ENCODE measurements at regions not wholly inside any gene's neighbourhood (a gene's known extent, or its start where the extent isn't known, plus 50 kb on each side); places are given as distances from the start of the nearest gene placed in this dataset.

DNA sequence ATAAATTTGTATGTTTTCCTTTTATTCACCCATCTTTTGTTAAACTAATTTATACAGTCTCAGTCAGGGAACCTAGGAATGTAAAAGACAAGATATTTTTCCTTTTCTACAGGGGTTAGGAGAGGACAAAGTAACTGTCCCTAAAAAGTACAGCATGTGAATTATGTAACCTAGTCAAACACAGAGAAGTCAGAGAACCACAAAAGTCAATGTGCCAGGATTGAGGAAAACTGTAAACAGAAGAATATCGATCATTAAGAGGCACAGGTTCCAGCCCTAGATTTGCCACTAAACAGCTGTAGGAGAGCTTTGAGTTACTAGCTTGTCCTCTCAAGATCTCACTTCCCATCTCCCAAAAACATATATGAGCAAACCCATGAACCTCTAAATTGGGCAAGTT is 550.9 kb upstream of the FAT3 start:
- no peak for DNase-seq (ENCODE audit: low read depth)
- no peak overlapping the region for H3K4me3 ChIP-seq (ENCODE audit: low read depth, low read length)
- TF ChIP-seq, protein P1, sequence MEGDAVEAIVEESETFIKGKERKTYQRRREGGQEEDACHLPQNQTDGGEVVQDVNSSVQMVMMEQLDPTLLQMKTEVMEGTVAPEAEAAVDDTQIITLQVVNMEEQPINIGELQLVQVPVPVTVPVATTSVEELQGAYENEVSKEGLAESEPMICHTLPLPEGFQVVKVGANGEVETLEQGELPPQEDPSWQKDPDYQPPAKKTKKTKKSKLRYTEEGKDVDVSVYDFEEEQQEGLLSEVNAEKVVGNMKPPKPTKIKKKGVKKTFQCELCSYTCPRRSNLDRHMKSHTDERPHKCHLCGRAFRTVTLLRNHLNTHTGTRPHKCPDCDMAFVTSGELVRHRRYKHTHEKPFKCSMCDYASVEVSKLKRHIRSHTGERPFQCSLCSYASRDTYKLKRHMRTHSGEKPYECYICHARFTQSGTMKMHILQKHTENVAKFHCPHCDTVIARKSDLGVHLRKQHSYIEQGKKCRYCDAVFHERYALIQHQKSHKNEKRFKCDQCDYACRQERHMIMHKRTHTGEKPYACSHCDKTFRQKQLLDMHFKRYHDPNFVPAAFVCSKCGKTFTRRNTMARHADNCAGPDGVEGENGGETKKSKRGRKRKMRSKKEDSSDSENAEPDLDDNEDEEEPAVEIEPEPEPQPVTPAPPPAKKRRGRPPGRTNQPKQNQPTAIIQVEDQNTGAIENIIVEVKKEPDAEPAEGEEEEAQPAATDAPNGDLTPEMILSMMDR (IDR thresholded peaks at IDR 0.05; ENCODE audit: control insufficient read depth, extremely low read depth, insufficient read depth) = no peak

DNA sequence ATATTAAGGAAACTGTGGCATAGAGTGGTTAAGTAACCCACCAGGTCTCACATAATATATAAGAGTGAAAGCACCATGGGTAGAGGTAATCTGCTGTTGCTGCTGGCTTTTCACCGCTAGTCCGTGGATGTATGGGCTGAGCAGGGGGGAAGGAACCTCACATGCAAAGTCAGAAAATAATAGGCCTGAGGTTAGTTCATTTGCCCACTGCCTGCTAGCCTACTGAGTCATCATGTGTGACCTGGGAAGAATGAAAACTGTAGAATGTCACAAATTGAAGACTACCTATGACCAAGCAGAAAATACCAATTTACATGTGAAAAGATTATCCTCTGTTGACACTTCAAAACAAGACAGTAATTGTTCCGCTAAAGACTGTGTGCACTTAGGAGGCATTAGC is 560.1 kb upstream of the FAT3 start:
- DNase-seq (ENCODE audit: low read depth) = no peak
- TF ChIP-seq, protein P1 (IDR thresholded peaks at IDR 0.05; ENCODE audit: control insufficient read depth, extremely low read depth, insufficient read depth) = no peak
- no peak overlapping the region for H3K4me3 ChIP-seq (ENCODE audit: low read depth, low read length)

DNA sequence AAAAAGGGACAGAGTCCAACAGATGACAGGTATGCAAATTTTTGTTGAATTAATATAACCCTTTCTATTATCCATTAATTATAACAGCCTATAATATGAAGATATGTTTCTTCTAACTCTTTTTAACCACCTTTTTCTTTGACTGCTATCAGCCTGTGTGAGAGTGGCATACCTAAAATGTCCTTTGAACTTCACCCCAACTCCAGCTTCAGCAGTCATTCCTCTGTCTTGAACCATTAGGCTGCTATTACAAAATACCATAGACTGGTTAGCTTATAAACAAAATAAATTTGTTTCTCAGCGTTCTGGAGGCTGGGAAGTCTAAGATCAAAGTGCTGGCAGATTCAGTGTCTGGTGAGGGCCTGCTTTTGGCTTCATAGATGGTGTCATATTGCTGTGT is 564.6 kb upstream of the FAT3 start:
- no peak for DNase-seq (ENCODE audit: low read depth)
- H3K4me3 ChIP-seq (ENCODE audit: low read depth, low read length) = no peak overlapping the region
- TF ChIP-seq, protein P1 (IDR thresholded peaks at IDR 0.05; ENCODE audit: control insufficient read depth, extremely low read depth, insufficient read depth) = no peak

DNA sequence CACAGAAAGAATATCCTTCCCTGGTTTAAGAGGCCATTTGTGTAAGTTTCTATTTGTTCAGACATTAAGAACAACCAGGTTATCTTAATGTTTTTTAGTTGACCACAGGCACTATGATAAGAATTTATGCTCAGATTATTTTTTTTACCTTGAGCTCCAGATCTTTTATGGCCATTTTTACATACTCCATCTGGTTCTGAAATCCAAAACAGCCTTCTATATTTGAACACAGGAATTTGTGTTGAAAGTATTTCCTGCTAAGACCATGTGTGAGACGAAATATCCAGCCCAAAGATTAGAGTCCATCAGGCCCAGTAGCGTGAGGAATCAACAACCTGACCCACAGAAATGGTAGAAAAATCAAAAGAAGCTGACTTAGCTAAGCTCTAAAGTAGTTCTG is 569.9 kb upstream of the FAT3 start:
- DNase-seq (ENCODE audit: low read depth) = no peak
- no peak overlapping the region for H3K4me3 ChIP-seq (ENCODE audit: low read depth, low read length)
- TF ChIP-seq, protein P1 (IDR thresholded peaks at IDR 0.05; ENCODE audit: control insufficient read depth, extremely low read depth, insufficient read depth) = no peak

DNA sequence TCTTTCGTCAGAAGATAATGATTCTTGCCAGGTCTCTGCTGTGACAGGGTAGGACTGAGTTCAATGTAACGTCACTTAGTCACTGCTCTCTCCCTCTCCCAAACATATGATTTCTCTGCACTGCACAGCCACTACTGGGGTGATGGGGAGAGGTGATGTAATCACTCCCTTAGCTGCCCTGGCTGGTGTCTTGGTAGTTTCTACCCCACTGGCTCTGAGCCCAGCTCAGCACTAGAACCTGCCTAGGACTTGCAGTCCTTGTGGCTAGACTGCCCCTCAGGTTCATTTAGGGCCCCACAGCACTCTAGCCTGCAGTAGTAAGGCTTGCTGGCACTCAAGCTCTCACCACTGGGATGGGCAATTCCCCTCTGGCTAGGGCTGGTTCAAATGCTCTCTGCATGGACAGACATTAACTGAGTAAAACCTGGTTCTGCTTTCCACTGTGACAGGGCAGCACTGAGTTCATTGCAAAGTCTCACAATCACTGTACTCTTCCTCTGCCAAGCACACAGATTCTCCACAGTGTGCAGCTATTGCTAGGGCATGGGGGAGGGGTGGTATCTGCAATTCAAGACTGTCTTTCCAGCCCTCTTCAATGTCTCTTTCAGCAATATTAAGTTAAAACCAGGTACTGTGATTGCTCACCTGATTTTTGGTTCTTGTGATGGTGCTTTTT is 571.4 kb upstream of the FAT3 start:
- TF ChIP-seq, protein P1 (IDR thresholded peaks at IDR 0.05; ENCODE audit: control insufficient read depth, extremely low read depth, insufficient read depth) = no peak
- no peak overlapping the region for H3K4me3 ChIP-seq (ENCODE audit: low read depth, low read length)
- DNase-seq (ENCODE audit: low read depth) = no peak

DNA sequence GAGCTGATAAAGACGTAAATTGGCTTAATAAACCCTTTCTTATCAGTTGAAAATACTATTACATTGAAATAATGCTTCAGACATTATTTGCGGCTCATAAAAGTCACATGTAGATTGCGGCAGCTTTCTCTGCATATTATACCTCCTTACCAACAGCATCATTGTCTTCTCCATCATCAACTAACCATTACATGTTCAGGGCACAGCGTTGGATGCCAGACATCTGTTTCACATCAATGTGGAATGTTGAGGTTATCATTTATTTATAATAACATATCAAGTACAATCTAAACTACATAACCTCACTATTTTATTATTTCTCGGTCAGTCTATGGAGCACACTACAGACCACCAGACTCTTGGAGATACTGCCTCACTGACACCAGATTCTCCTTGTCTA is 573.8 kb upstream of the FAT3 start:
- TF ChIP-seq, protein P1 (IDR thresholded peaks at IDR 0.05; ENCODE audit: control insufficient read depth, extremely low read depth, insufficient read depth) = no peak
- no peak overlapping the region for H3K4me3 ChIP-seq (ENCODE audit: low read depth, low read length)
- DNase-seq (ENCODE audit: low read depth) = no peak

DNA sequence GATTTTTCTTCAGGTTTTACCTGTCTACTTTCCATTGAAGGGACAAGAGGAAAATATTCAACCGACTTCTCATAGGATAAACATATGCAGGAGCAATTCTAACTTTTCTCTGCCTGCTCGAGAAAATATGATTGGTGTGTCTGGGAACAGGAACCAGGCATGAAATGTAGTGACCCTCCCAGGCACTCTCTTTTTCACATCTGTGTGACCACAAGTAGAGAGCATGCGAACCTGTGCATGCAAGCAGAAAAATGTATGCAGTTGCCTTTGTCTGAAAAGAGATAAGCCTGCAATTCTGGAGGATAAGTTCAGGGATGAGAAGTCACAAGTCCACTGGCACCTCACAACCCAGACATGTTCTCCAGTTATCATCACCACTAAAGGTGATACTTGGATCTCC is 583.5 kb upstream of the FAT3 start:
- DNase-seq (ENCODE audit: low read depth) = no peak
- no peak overlapping the region for H3K4me3 ChIP-seq (ENCODE audit: low read depth, low read length)
- TF ChIP-seq, protein P1 (IDR thresholded peaks at IDR 0.05; ENCODE audit: control insufficient read depth, extremely low read depth, insufficient read depth) = no peak

All from LNCaP clone FGC (cell line).